ENCODE measurements at regions not wholly inside any gene's neighbourhood (a gene's known extent, or its start where the extent isn't known, plus 50 kb on each side); places are given as distances from the start of the nearest gene placed in this dataset.
A peak's percentile ranks its signal among the peaks of the same experiment; 100 is the strongest.

DNA sequence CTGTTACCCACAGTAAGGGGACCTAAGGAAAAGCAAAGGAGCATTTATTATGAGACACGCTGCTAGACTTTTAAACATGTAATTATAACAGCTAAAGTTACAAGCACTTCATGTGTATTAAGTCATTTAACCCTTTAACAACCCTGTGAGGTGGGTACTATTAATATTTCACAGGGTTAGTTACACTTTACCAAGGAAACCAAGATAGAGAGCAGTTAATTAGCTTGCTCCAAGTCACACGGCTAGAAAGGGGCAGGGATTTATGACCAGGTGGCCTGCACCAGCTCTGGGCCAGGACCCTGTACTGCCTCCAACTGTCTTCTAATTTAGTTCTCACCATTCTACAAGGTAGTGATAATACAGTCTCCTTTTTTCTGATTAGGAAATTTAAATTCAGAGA, 74.9 kb downstream of the RPL27A start:
- no CpG with 5 or more reads among the region's 2 CpGs for WGBS (ENCODE audit: insufficient coverage)
- no peak overlapping the region for H3K27ac ChIP-seq (ENCODE audit: low read depth, low read length)
- H3K36me3 ChIP-seq (ENCODE audit: control insufficient read depth, insufficient read depth, low read length): peaks cover 4% of the 10 kb centered on the region
- DNase-seq (ENCODE audit: low read depth in 4 of 6, low spot score in 6 of 6): no peak
- no peak overlapping the region for H3K4me3 ChIP-seq (ENCODE audit: low read depth, low read length)
- peaks cover 28% of the 10 kb centered on the region for H3K4me1 ChIP-seq (ENCODE audit: control insufficient read depth, insufficient read depth, low read length)
- H3K27me3 ChIP-seq (ENCODE audit: control insufficient read depth, insufficient read depth, low read length): no peaks in the 10 kb centered on the region
- no peaks in the 10 kb centered on the region for H3K9me3 ChIP-seq (ENCODE audit: control insufficient read depth, insufficient read depth, low read length)

DNA sequence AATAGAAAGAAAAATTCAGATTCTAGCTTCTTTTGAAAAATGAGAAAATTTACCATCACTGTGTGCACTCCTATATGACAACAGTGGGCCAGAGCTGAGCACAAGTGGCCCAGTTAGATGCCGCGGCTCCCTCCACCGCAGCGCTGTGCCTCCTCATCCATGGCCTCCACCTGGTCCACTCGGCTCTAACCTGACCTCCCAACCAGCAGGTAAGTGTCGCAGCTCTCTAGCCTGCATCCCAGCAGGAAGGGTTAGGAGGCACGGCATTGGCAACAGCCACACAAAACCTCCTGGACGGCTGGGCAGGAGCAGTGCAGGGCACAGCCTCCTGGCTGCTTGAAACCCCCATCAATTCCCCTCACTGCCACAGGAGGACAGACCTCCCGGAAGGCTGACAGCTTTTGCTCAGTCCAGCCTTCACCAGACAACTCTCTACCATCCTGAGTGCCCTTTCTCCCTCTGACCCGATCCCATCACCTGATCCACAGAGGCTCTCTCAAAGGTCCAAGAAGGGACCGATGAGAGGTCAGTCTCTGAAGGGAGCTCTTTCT, 76.1 kb downstream of the RPL27A start:
- Histone ChIP-seq H3K27me3 (ENCODE audit: control insufficient read depth, insufficient read depth, low read length) (no peaks in the 10 kb centered on the region), H3K36me3 (ENCODE audit: control insufficient read depth, insufficient read depth, low read length) (peaks cover 4% of the 10 kb centered on the region), H3K4me3 (ENCODE audit: low read depth, low read length) (no peak overlapping the region), H3K9me3 (ENCODE audit: control insufficient read depth, insufficient read depth, low read length) (no peaks in the 10 kb centered on the region), H3K27ac (ENCODE audit: low read depth, low read length) (no peak overlapping the region), H3K4me1 (ENCODE audit: control insufficient read depth, insufficient read depth, low read length) (peaks cover 28% of the 10 kb centered on the region)
- no peak for DNase-seq (ENCODE audit: low read depth in 4 of 6, low spot score in 6 of 6)
- WGBS (ENCODE audit: insufficient coverage): 81% methylated on average over 11 of the region's 11 CpGs

GRCh38 chr11:8759634-8760033, 77.0 kb downstream of the RPL27A start:
- Histone ChIP-seq H3K27ac (ENCODE audit: low read depth, low read length) (peak overlapping the region; percentile 52), H3K27me3 (ENCODE audit: control insufficient read depth, insufficient read depth, low read length) (no peaks in the 10 kb centered on the region), H3K4me3 (ENCODE audit: low read depth, low read length) (no peak overlapping the region), H3K9me3 (ENCODE audit: control insufficient read depth, insufficient read depth, low read length) (no peaks in the 10 kb centered on the region), H3K4me1 (ENCODE audit: control insufficient read depth, insufficient read depth, low read length) (peaks cover 28% of the 10 kb centered on the region), H3K36me3 (ENCODE audit: control insufficient read depth, insufficient read depth, low read length) (peaks cover 4% of the 10 kb centered on the region)
- WGBS (ENCODE audit: insufficient coverage): 42% methylated on average over 1 of the region's 1 CpG
- DNase-seq (ENCODE audit: low read depth in 4 of 6, low spot score in 6 of 6): peak in 3 of 6 donors; percentile 31 to 69 (median 33)

GRCh38 chr11:8760896-8761295, 78.3 kb downstream of the RPL27A start:
- Histone ChIP-seq H3K4me3 (ENCODE audit: low read depth, low read length) (no peak overlapping the region), H3K4me1 (ENCODE audit: control insufficient read depth, insufficient read depth, low read length) (peaks cover 33% of the 10 kb centered on the region)
- peak in 1 of 6 donors; percentile 55 for DNase-seq (ENCODE audit: low read depth in 4 of 6, low spot score in 6 of 6)

GRCh38 chr11:8763070-8763685, 80.6 kb downstream of the RPL27A start:
- peaks cover 4% of the 10 kb centered on the region for H3K36me3 ChIP-seq (ENCODE audit: control insufficient read depth, insufficient read depth, low read length)
- WGBS (ENCODE audit: insufficient coverage): no CpG with 5 or more reads among the region's 1 CpG
- no peak overlapping the region for H3K27ac ChIP-seq (ENCODE audit: low read depth, low read length)
- H3K27me3 ChIP-seq (ENCODE audit: control insufficient read depth, insufficient read depth, low read length): no peaks in the 10 kb centered on the region
- no peak overlapping the region for H3K4me3 ChIP-seq (ENCODE audit: low read depth, low read length)
- peaks cover 39% of the 10 kb centered on the region for H3K4me1 ChIP-seq (ENCODE audit: control insufficient read depth, insufficient read depth, low read length)
- no peaks in the 10 kb centered on the region for H3K9me3 ChIP-seq (ENCODE audit: control insufficient read depth, insufficient read depth, low read length)
- DNase-seq (ENCODE audit: low read depth in 4 of 6, low spot score in 6 of 6): no peak

More at GRCh38 chr11:8760896-8761295, 78.3 kb downstream of the RPL27A start:
- Histone ChIP-seq H3K36me3 (ENCODE audit: control insufficient read depth, insufficient read depth, low read length) (peaks cover 4% of the 10 kb centered on the region), H3K27me3 (ENCODE audit: control insufficient read depth, insufficient read depth, low read length) (no peaks in the 10 kb centered on the region), H3K9me3 (ENCODE audit: control insufficient read depth, insufficient read depth, low read length) (no peaks in the 10 kb centered on the region), H3K27ac (ENCODE audit: low read depth, low read length) (peak overlapping the region; percentile 15)

DNA sequence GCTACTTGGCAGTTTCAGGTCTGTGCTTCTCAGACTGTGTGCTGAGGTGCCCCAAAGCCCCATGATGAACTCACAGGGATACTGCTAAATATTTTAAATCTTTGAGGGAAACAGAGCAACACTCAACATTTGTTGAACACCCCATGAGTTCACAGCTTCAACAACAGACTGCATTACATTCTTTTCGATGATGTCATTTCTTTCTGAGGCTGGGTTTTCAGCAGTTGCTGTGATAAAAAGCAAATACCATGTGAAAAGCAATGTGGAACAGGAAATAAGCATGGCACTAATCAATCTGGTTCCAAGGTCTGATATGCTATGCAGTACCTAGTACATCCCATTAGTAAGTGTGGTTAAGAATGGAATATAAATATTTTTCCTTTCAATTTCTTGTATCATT, 82.7 kb downstream of the RPL27A start:
- no peak overlapping the region for H3K4me3 ChIP-seq (ENCODE audit: low read depth, low read length)
- WGBS (ENCODE audit: insufficient coverage): no CpG with 5 or more reads among the region's 1 CpG
- peak overlapping the region; percentile 59 for H3K27ac ChIP-seq (ENCODE audit: low read depth, low read length)
- no peaks in the 10 kb centered on the region for H3K36me3 ChIP-seq (ENCODE audit: control insufficient read depth, insufficient read depth, low read length)
- peaks cover 27% of the 10 kb centered on the region for H3K4me1 ChIP-seq (ENCODE audit: control insufficient read depth, insufficient read depth, low read length)
- H3K9me3 ChIP-seq (ENCODE audit: control insufficient read depth, insufficient read depth, low read length): no peaks in the 10 kb centered on the region
- H3K27me3 ChIP-seq (ENCODE audit: control insufficient read depth, insufficient read depth, low read length): no peaks in the 10 kb centered on the region
- no peak for DNase-seq (ENCODE audit: low read depth in 4 of 6, low spot score in 6 of 6)

GRCh38 chr11:8766043-8766987, 83.7 kb downstream of the RPL27A start:
- H3K4me3 ChIP-seq (ENCODE audit: low read depth, low read length): no peak overlapping the region
- no peaks in the 10 kb centered on the region for H3K27me3 ChIP-seq (ENCODE audit: control insufficient read depth, insufficient read depth, low read length)
- no peaks in the 10 kb centered on the region for H3K9me3 ChIP-seq (ENCODE audit: control insufficient read depth, insufficient read depth, low read length)
- peak overlapping the region; percentile 17 for H3K27ac ChIP-seq (ENCODE audit: low read depth, low read length)
- H3K36me3 ChIP-seq (ENCODE audit: control insufficient read depth, insufficient read depth, low read length): no peaks in the 10 kb centered on the region
- DNase-seq (ENCODE audit: low read depth in 4 of 6, low spot score in 6 of 6): peak in 2 of 6 donors; percentile 49 to 66
- 49% methylated on average over 8 of the region's 8 CpGs for WGBS (ENCODE audit: insufficient coverage)
- H3K4me1 ChIP-seq (ENCODE audit: control insufficient read depth, insufficient read depth, low read length): peaks cover 22% of the 10 kb centered on the region

DNA sequence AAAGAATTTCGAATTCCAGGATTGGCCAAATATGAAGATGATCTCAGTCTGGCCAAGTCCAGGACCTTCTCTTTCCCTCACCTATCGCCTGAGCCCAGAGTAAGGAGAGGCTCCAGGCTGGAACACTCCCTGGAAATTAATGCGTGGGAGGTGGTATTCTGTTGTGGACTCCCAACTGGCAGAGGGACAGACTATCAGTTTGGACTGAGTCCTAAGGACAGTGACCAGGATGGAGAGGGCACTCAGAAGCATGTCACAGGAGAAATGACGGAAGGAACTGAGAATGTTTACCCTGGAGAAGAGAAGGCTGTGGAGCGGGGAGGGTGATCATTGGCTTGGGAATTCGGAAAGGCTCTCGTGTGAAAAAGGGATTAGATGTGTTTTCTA, 84.4 kb downstream of the RPL27A start:
- DNase-seq (ENCODE audit: low read depth in 4 of 6, low spot score in 6 of 6): no peak
- Histone ChIP-seq H3K4me1 (ENCODE audit: control insufficient read depth, insufficient read depth, low read length) (peaks cover 15% of the 10 kb centered on the region), H3K27ac (ENCODE audit: low read depth, low read length) (peak overlapping the region; percentile 17), H3K27me3 (ENCODE audit: control insufficient read depth, insufficient read depth, low read length) (no peaks in the 10 kb centered on the region), H3K4me3 (ENCODE audit: low read depth, low read length) (no peak overlapping the region), H3K9me3 (ENCODE audit: control insufficient read depth, insufficient read depth, low read length) (no peaks in the 10 kb centered on the region), H3K36me3 (ENCODE audit: control insufficient read depth, insufficient read depth, low read length) (no peaks in the 10 kb centered on the region)
- 86% methylated on average over 6 of the region's 7 CpGs for WGBS (ENCODE audit: insufficient coverage)

- no peak overlapping the region for H3K27ac ChIP-seq (ENCODE audit: low read depth, low read length)
- H3K9me3 ChIP-seq (ENCODE audit: control insufficient read depth, insufficient read depth, low read length): no peaks in the 10 kb centered on the region
- no peaks in the 10 kb centered on the region for H3K27me3 ChIP-seq (ENCODE audit: control insufficient read depth, insufficient read depth, low read length)
- H3K4me3 ChIP-seq (ENCODE audit: low read depth, low read length): no peak overlapping the region
- DNase-seq (ENCODE audit: low read depth in 4 of 6, low spot score in 6 of 6): peak in 1 of 6 donors; percentile 12
- H3K4me1 ChIP-seq (ENCODE audit: control insufficient read depth, insufficient read depth, low read length): peaks cover 16% of the 10 kb centered on the region
- 29% methylated on average over 1 of the region's 9 CpGs for WGBS (ENCODE audit: insufficient coverage)
- H3K36me3 ChIP-seq (ENCODE audit: control insufficient read depth, insufficient read depth, low read length): no peaks in the 10 kb centered on the region
These were observed 85.0 kb downstream of the RPL27A start for GRCh38 chr11:8767466-8768142.

Measured in spinal cord (tissue), 9 donors.